Cardiac muscle cell (in vitro differentiated cells and primary cell): ENCODE measurements at regions not wholly inside any gene's neighbourhood (a gene's known extent, or its start where the extent isn't known, plus 50 kb on each side); places are given as distances from the start of the nearest gene placed in this dataset.

Experiments
- DNase-seq, 2 donors: peaks; one replicate each; pipeline versions ENCODE4 v3.0.0 to v3.0.0-alpha.2; 2010 to 2017; ENCODE audit warnings: low read depth in 1 of 2, low spot score in 1 of 2
- H3K27ac ChIP-seq: fragments of 200-600 bp; sonication (generic); 2 replicates; pipeline ENCODE4 v1.5.1; 2016
- H3K27me3 ChIP-seq: fragments of 200-600 bp; sonication (generic); 2 replicates; pipeline ENCODE4 v1.6.0; 2016; ENCODE audit warnings: control low read depth
- H3K36me3 ChIP-seq: fragments of 200-600 bp; sonication (generic); 2 replicates; pipeline ENCODE4 v1.5.1; 2016; ENCODE audit warnings: control low read depth
- H3K4me1 ChIP-seq: fragments of 200-600 bp; sonication (generic); 2 replicates; pipeline ENCODE4 v1.8.1; 2017; ENCODE audit warnings: low read depth, mild to moderate bottlenecking, mixed run types
- H3K4me3 ChIP-seq: fragments of 200-600 bp; sonication (generic); 2 replicates; pipeline ENCODE4 v1.5.1; 2016; ENCODE audit warnings: mild to moderate bottlenecking
- H3K9me3 ChIP-seq: fragments of 200-600 bp; sonication (generic); 2 replicates; pipeline ENCODE4 v1.5.1; 2017; ENCODE audit warnings: low read depth, mild to moderate bottlenecking, control low read depth
- CTCF ChIP-seq: IDR thresholded peaks from 2 replicates; pipeline ENCODE4 v1.5.1; 2012; ENCODE audit warnings: low read depth, mild to moderate bottlenecking, low read length

- Histone ChIP-seq H3K9me3 (no peaks in the 10 kb centered on the region), H3K27ac (peak overlapping the region; percentile 31), H3K27me3 (no peaks in the 10 kb centered on the region), H3K4me1 (peaks cover 7% of the 10 kb centered on the region), H3K36me3 (no peaks in the 10 kb centered on the region), H3K4me3 (no peak overlapping the region)
- no peak for TF ChIP-seq CTCF
- peak; percentile 23 to 87 for DNase-seq
These were observed 271.8 kb downstream of the ZIC1 start for GRCh38 chr3:147680837-147681483.

- H3K9me3 ChIP-seq = no peaks in the 10 kb centered on the region
- no peak overlapping the region for H3K27ac ChIP-seq
- peaks cover 6% of the 10 kb centered on the region for H3K4me1 ChIP-seq
- H3K27me3 ChIP-seq = no peaks in the 10 kb centered on the region
- no peak for DNase-seq
- no peak for TF ChIP-seq CTCF
- no peak overlapping the region for H3K4me3 ChIP-seq
- no peaks in the 10 kb centered on the region for H3K36me3 ChIP-seq
These were observed 279.7 kb downstream of the ZIC1 start for GRCh38 chr3:147688868-147689267.

GRCh38 chr3:147699175-147699838, 290.1 kb downstream of the ZIC1 start:
- H3K27me3 ChIP-seq = no peaks in the 10 kb centered on the region
- TF ChIP-seq CTCF = no peak
- no peaks in the 10 kb centered on the region for H3K4me1 ChIP-seq
- H3K27ac ChIP-seq = no peak overlapping the region
- H3K9me3 ChIP-seq = no peaks in the 10 kb centered on the region
- H3K36me3 ChIP-seq = no peaks in the 10 kb centered on the region
- no peak overlapping the region for H3K4me3 ChIP-seq
- peak in 1 of 2 donors; percentile 50 for DNase-seq

- no peaks in the 10 kb centered on the region for H3K36me3 ChIP-seq
- H3K27ac ChIP-seq = no peak overlapping the region
- no peak for DNase-seq
- H3K4me1 ChIP-seq = no peaks in the 10 kb centered on the region
- H3K27me3 ChIP-seq = no peaks in the 10 kb centered on the region
- no peak overlapping the region for H3K4me3 ChIP-seq
- no peaks in the 10 kb centered on the region for H3K9me3 ChIP-seq
- no peak for TF ChIP-seq CTCF
These were observed 292.0 kb downstream of the ZIC1 start for GRCh38 chr3:147701195-147701594.

- H3K4me1 ChIP-seq = no peaks in the 10 kb centered on the region
- DNase-seq = peak in 1 of 2 donors; percentile 10
These were observed 293.3 kb downstream of the ZIC1 start for GRCh38 chr3:147702509-147702908.

More at GRCh38 chr3:147702509-147702908, 293.3 kb downstream of the ZIC1 start:
- TF ChIP-seq CTCF = no peak
- Histone ChIP-seq H3K36me3 (no peaks in the 10 kb centered on the region), H3K27ac (no peak overlapping the region), H3K27me3 (no peaks in the 10 kb centered on the region), H3K9me3 (no peaks in the 10 kb centered on the region), H3K4me3 (no peak overlapping the region)
